AG04450 (cell line): ENCODE measurements at regions not wholly inside any gene's neighbourhood (a gene's known extent, or its start where the extent isn't known, plus 50 kb on each side); places are given as distances from the start of the nearest gene placed in this dataset.
"Not testable (repeated sequence)": the region's sequence is repeated elsewhere in the genome, so short reads cannot be mapped to it uniquely, and the experiment has no call there.

Experiments used
- CTCF ChIA-PET: fragments of 300-600, 350-600 bp; formaldehyde crosslinking; extraction: SDS; loops from one replicate; lab custom pipeline; 2022; ENCODE audit warnings: antibody characterized with exemption, inconsistent platforms; lab: Charles Lee
- POLR2A ChIA-PET: fragments of 350-600 bp; formaldehyde crosslinking; extraction: SDS; loops from one replicate; lab custom pipeline; 2021; ENCODE audit warnings: antibody characterized with exemption, inconsistent platforms; lab: Yijun Ruan, JAX
- DNase-seq: peaks from one replicate; pipeline ENCODE4 v3.0.0-alpha.2; 2011; ENCODE audit warnings: low read depth, low spot score
- H3K27ac ChIP-seq: one replicate; pipeline ENCODE4 v1.5.1; 2012; ENCODE audit warnings: low read depth, low read length, control low read depth
- H3K27me3 ChIP-seq: one replicate; pipeline ENCODE4 v1.6.0; 2012; ENCODE audit warnings: low read length; ENCODE audit not compliant: control insufficient read depth, insufficient read depth
- H3K4me3 ChIP-seq: 2 replicates; pipeline ENCODE4 v1.5.1; 2011; ENCODE audit warnings: mild to moderate bottlenecking, low read depth, low read length, control low read depth
- H3K9me3 ChIP-seq: 2 replicates; pipeline ENCODE4 v1.5.1; 2012; ENCODE audit warnings: low read length; ENCODE audit not compliant: control insufficient read depth, insufficient read depth
- TF ChIP-seq, protein P1 (sequence below): IDR thresholded peaks from 2 replicates; pipeline ENCODE4 v1.5.1; 2011; ENCODE audit warnings: low read depth, low read length, control low read depth, inconsistent platforms

DNA sequence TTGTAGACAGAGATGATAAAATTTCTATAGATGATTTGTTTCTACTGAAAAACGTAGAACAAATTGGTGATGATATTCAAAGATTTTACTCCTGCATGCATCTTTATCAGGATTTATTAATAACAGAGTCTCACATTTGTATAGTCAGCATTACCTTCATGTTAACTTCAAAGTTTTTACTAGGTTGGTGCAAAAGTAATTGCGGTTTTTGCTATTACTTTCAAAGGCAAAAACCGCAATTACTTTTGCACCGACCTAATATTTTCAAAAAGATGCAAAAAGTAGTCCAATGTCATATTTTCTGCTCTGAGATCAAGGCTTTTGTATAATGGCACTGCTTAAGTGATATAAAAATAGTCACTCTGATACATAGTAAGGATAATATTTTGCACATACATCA is 536.4 kb upstream of the ADGRL3 start:
- no peak for DNase-seq
- no peaks in the 10 kb centered on the region for H3K27me3 ChIP-seq
- POLR2A ChIA-PET: no interaction called here
- TF ChIP-seq, protein P1, sequence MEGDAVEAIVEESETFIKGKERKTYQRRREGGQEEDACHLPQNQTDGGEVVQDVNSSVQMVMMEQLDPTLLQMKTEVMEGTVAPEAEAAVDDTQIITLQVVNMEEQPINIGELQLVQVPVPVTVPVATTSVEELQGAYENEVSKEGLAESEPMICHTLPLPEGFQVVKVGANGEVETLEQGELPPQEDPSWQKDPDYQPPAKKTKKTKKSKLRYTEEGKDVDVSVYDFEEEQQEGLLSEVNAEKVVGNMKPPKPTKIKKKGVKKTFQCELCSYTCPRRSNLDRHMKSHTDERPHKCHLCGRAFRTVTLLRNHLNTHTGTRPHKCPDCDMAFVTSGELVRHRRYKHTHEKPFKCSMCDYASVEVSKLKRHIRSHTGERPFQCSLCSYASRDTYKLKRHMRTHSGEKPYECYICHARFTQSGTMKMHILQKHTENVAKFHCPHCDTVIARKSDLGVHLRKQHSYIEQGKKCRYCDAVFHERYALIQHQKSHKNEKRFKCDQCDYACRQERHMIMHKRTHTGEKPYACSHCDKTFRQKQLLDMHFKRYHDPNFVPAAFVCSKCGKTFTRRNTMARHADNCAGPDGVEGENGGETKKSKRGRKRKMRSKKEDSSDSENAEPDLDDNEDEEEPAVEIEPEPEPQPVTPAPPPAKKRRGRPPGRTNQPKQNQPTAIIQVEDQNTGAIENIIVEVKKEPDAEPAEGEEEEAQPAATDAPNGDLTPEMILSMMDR: no peak
- H3K9me3 ChIP-seq: peaks cover under 1% of the 10 kb centered on the region; the same call in 1 of the 2 replicates
- no peak overlapping the region for H3K4me3 ChIP-seq
- CTCF ChIA-PET: no interaction called here
- H3K27ac ChIP-seq: no peak overlapping the region

DNA sequence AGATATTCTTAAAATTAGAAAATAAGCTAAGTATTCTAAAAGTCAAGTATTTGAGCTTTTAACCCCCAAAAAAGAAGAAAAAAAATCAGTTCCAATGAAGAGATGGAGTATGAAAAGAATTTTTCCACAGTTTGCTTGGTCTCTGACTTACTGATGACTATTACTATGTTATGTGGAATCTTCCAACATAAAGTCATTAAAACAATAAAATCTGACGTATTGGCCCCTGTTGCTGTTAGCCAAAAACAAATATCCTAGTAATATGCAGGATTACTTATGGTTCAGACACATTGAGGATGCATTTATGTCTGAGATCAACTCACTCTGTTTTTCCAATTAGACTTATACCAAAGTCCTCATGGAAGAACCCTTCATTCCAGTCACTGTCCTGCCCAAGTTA is 517.2 kb upstream of the ADGRL3 start:
- CTCF ChIA-PET: no interaction called here
- POLR2A ChIA-PET: no interaction called here
- H3K4me3 ChIP-seq: peak overlapping the region; percentile 45; the same call in 1 of the 2 replicates
- peak overlapping the region; percentile 95 for H3K27ac ChIP-seq
- no peaks in the 10 kb centered on the region for H3K9me3 ChIP-seq
- no peaks in the 10 kb centered on the region for H3K27me3 ChIP-seq
- TF ChIP-seq, protein P1: no peak
- peak; percentile 4 for DNase-seq

DNA sequence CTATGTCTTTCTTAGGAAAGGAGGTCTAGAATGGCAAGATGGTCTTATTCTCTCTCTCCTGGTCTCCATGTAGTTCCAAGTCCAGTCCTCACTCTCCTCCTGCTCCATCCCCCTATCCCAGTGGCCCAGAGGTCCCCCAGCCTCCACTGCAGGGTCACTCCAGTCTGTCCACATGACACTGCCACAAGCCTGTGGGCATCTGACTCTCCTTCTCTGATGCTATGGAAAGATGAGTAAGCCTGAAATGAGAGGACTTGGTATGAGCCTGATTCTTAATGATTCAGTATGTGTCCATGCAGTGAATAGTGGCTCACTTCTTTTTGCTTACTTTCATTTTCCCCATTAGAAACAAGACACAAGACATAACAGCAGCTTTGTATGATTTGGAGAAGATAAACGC is 516.8 kb upstream of the ADGRL3 start:
- POLR2A ChIA-PET: no interaction called here

DNA sequence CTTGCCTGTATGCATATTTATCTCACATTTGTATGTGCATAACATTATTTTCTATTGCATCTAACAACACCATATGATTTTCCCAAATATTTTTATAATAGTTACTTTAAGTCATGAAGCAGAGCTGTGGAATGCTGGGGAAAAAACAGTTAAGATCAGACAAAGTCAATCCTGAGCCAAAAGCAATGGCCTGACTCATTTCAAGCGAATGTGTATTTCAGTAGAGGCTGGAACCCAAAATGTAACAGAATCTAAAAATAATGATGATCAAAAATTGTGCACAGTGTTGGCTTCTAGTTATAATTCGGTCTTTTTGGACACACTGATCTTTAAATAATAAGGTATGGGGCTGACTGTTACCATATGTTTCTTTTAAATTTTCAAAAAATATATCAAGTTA is 516.2 kb upstream of the ADGRL3 start:
- TF ChIP-seq, protein P1: no peak
- Histone ChIP-seq H3K4me3 (peak overlapping the region; percentile 45), H3K9me3 (no peaks in the 10 kb centered on the region), H3K27me3 (no peaks in the 10 kb centered on the region), H3K27ac (no peak overlapping the region)
- DNase-seq: peak; percentile 78
- CTCF ChIA-PET: no interaction called here
- POLR2A ChIA-PET: no interaction called here

More for the DNA sequence above, 516.8 kb upstream of the ADGRL3 start:
- H3K27ac ChIP-seq: peak overlapping the region; percentile 95
- peak; percentile 52 for DNase-seq
- no peaks in the 10 kb centered on the region for H3K9me3 ChIP-seq
- H3K27me3 ChIP-seq: no peaks in the 10 kb centered on the region
- CTCF ChIA-PET: no interaction called here
- peak overlapping the region; percentile 45 for H3K4me3 ChIP-seq
- TF ChIP-seq, protein P1: no peak

DNA sequence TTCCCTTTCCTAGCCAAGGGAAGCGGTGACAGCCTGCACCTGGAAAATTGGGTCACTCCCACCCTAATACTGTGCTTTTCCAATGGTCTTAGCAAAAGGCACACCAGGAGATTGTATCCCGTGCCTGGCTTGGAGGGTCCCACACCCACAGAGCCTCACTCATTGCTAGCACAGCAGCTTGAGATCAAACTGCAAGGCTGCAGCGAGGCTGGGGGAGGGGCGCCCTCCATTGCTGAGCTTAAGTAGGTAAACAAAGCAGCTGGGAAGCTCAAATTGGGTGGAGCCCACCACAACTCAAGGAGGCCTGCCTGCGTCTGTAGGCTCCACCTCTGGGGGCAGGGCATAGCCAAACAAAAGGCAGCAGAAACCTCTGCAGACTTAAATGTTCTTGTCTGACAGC is 504.1 kb upstream of the ADGRL3 start:
- H3K9me3 ChIP-seq: not testable (repeated sequence)

DNA sequence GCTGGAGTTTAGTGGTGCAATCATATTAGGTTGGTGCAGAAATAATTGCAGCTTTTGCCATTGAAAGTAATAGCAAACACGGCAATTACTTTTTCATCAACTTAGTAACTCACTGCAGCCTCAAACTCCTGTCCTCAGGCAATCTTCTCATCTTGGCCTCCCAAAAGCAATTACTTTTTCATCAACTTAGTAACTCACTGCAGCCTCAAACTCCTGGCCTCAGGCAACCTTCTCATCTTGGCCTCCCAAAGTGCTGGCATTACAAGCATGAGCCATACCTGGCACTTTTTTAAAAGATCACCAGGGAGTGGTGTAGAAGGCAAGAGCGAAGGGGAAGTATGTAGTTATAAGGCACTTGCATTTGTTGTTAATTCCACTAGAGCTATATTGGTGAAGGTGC is 491.1 kb upstream of the ADGRL3 start:
- Histone ChIP-seq H3K27me3 (no peaks in the 10 kb centered on the region), H3K9me3 (no peaks in the 10 kb centered on the region), H3K4me3 (no peak overlapping the region), H3K27ac (no peak overlapping the region)
- POLR2A ChIA-PET: no interaction called here
- no peak for DNase-seq
- CTCF ChIA-PET: no interaction called here
- TF ChIP-seq, protein P1: no peak

More for the DNA sequence above, 504.1 kb upstream of the ADGRL3 start:
- H3K4me3 ChIP-seq, H3K27ac ChIP-seq, CTCF ChIA-PET, H3K27me3 ChIP-seq, DNase-seq, POLR2A ChIA-PET: not testable (repeated sequence)
